Activated naive CD8-positive, alpha-beta T cell treated with anti-CD3 and anti-CD28 coated beads for 36 hours (primary cell): ENCODE measurements at regions not wholly inside any gene's neighbourhood (a gene's known extent, or its start where the extent isn't known, plus 50 kb on each side); places are given as distances from the start of the nearest gene placed in this dataset.

Experiments
- DNase-seq: peaks from one replicate; pipeline ENCODE4 v3.0.0; 2021
- H3K27ac Mint-ChIP-seq: one replicate; pipeline ENCODE4 v1.8.0; 2022; ENCODE audit warnings: mild to moderate bottlenecking, moderate library complexity, mixed read lengths
- H3K27me3 Mint-ChIP-seq: one replicate; pipeline ENCODE4 v1.8.0; 2022; ENCODE audit warnings: mild to moderate bottlenecking, mixed read lengths
- H3K36me3 Mint-ChIP-seq: one replicate; pipeline ENCODE4 v1.8.0; 2021; ENCODE audit warnings: mild to moderate bottlenecking, mixed read lengths
- H3K4me1 Mint-ChIP-seq: one replicate; pipeline ENCODE4 v1.8.0; 2021; ENCODE audit warnings: mixed read lengths
- H3K4me3 Mint-ChIP-seq: one replicate; pipeline ENCODE4 v1.8.0; 2022; ENCODE audit warnings: mild to moderate bottlenecking, moderate library complexity, mixed read lengths
- H3K9me3 Mint-ChIP-seq: one replicate; pipeline ENCODE4 v1.8.0; 2022; ENCODE audit warnings: mixed read lengths

GRCh38 chr21:19781881-19782652 lies 1216.1 kb upstream of the NCAM2 start:
- no peak for DNase-seq
- Mint-ChIP-seq H3K27ac (no peak overlapping the region), H3K4me1 (no peaks in the 10 kb centered on the region), H3K36me3 (no peaks in the 10 kb centered on the region), H3K27me3 (no peaks in the 10 kb centered on the region), H3K4me3 (no peak overlapping the region), H3K9me3 (peaks cover 19% of the 10 kb centered on the region)

GRCh38 chr21:19785941-19786340 lies 1212.3 kb upstream of the NCAM2 start:
- H3K9me3 Mint-ChIP-seq, result peaks cover 6% of the 10 kb centered on the region
- H3K27ac Mint-ChIP-seq, result no peak overlapping the region
- H3K4me3 Mint-ChIP-seq, result no peak overlapping the region
- DNase-seq, result no peak
- no peaks in the 10 kb centered on the region for H3K4me1 Mint-ChIP-seq
- H3K36me3 Mint-ChIP-seq, result no peaks in the 10 kb centered on the region
- H3K27me3 Mint-ChIP-seq, result no peaks in the 10 kb centered on the region

GRCh38 chr21:19792004-19792403 lies 1206.2 kb upstream of the NCAM2 start:
- Mint-ChIP-seq H3K36me3 (no peaks in the 10 kb centered on the region), H3K27me3 (no peaks in the 10 kb centered on the region), H3K9me3 (peaks cover 5% of the 10 kb centered on the region), H3K27ac (no peak overlapping the region), H3K4me3 (no peak overlapping the region), H3K4me1 (no peaks in the 10 kb centered on the region)
- no peak for DNase-seq

- Mint-ChIP-seq H3K9me3 (no peaks in the 10 kb centered on the region), H3K27ac (no peak overlapping the region)
Observed at GRCh38 chr21:19807201-19807600, 1191.0 kb upstream of the NCAM2 start.

GRCh38 chr21:19810779-19811178 lies 1187.4 kb upstream of the NCAM2 start:
- Mint-ChIP-seq H3K4me1 (no peaks in the 10 kb centered on the region), H3K27ac (no peak overlapping the region), H3K9me3 (peaks cover 4% of the 10 kb centered on the region), H3K36me3 (no peaks in the 10 kb centered on the region), H3K4me3 (no peak overlapping the region), H3K27me3 (no peaks in the 10 kb centered on the region)
- no peak for DNase-seq

More at GRCh38 chr21:19807201-19807600, 1191.0 kb upstream of the NCAM2 start:
- no peaks in the 10 kb centered on the region for H3K36me3 Mint-ChIP-seq
- H3K4me3 Mint-ChIP-seq, result no peak overlapping the region
- no peaks in the 10 kb centered on the region for H3K27me3 Mint-ChIP-seq
- no peaks in the 10 kb centered on the region for H3K4me1 Mint-ChIP-seq
- DNase-seq, result no peak

- no peak overlapping the region for H3K4me3 Mint-ChIP-seq
- H3K27me3 Mint-ChIP-seq, result no peaks in the 10 kb centered on the region
- peaks cover 2% of the 10 kb centered on the region for H3K9me3 Mint-ChIP-seq
- no peak overlapping the region for H3K27ac Mint-ChIP-seq
- no peaks in the 10 kb centered on the region for H3K36me3 Mint-ChIP-seq
- no peaks in the 10 kb centered on the region for H3K4me1 Mint-ChIP-seq
- DNase-seq, result no peak
Observed at GRCh38 chr21:19830446-19830845, 1167.8 kb upstream of the NCAM2 start.

GRCh38 chr21:19832551-19832950 lies 1165.7 kb upstream of the NCAM2 start:
- Mint-ChIP-seq H3K4me3 (no peak overlapping the region), H3K4me1 (no peaks in the 10 kb centered on the region), H3K27ac (no peak overlapping the region), H3K9me3 (no peaks in the 10 kb centered on the region), H3K36me3 (no peaks in the 10 kb centered on the region), H3K27me3 (no peaks in the 10 kb centered on the region)
- no peak for DNase-seq

- Mint-ChIP-seq H3K36me3 (no peaks in the 10 kb centered on the region), H3K27ac (no peak overlapping the region), H3K4me3 (no peak overlapping the region), H3K4me1 (no peaks in the 10 kb centered on the region), H3K9me3 (peaks cover under 1% of the 10 kb centered on the region), H3K27me3 (no peaks in the 10 kb centered on the region)
- DNase-seq, result no peak
Observed at GRCh38 chr21:19833082-19833481, 1165.1 kb upstream of the NCAM2 start.

- no peaks in the 10 kb centered on the region for H3K27me3 Mint-ChIP-seq
- no peak for DNase-seq
- H3K9me3 Mint-ChIP-seq, result peaks cover 5% of the 10 kb centered on the region
- no peak overlapping the region for H3K27ac Mint-ChIP-seq
- no peaks in the 10 kb centered on the region for H3K4me1 Mint-ChIP-seq
- H3K4me3 Mint-ChIP-seq, result no peak overlapping the region
- no peaks in the 10 kb centered on the region for H3K36me3 Mint-ChIP-seq
Observed at GRCh38 chr21:19842601-19843000, 1155.6 kb upstream of the NCAM2 start.

GRCh38 chr21:19844334-19844733 lies 1153.9 kb upstream of the NCAM2 start:
- Mint-ChIP-seq H3K27me3 (no peaks in the 10 kb centered on the region), H3K27ac (no peak overlapping the region), H3K4me3 (no peak overlapping the region), H3K9me3 (peaks cover 1% of the 10 kb centered on the region), H3K4me1 (no peaks in the 10 kb centered on the region), H3K36me3 (no peaks in the 10 kb centered on the region)
- no peak for DNase-seq

- Mint-ChIP-seq H3K36me3 (no peaks in the 10 kb centered on the region), H3K4me3 (no peak overlapping the region), H3K27me3 (no peaks in the 10 kb centered on the region), H3K4me1 (no peaks in the 10 kb centered on the region), H3K27ac (no peak overlapping the region), H3K9me3 (peaks cover 1% of the 10 kb centered on the region)
- DNase-seq, result no peak
Observed at GRCh38 chr21:19850157-19850556, 1148.1 kb upstream of the NCAM2 start.

GRCh38 chr21:19853061-19853460 lies 1145.1 kb upstream of the NCAM2 start:
- Mint-ChIP-seq H3K4me1 (no peaks in the 10 kb centered on the region), H3K4me3 (no peak overlapping the region), H3K27me3 (no peaks in the 10 kb centered on the region), H3K9me3 (peaks cover 1% of the 10 kb centered on the region), H3K27ac (no peak overlapping the region), H3K36me3 (no peaks in the 10 kb centered on the region)
- DNase-seq, result no peak

GRCh38 chr21:19853709-19854575 lies 1144.3 kb upstream of the NCAM2 start:
- Mint-ChIP-seq H3K27me3 (no peaks in the 10 kb centered on the region), H3K36me3 (no peaks in the 10 kb centered on the region), H3K4me1 (no peaks in the 10 kb centered on the region), H3K27ac (no peak overlapping the region), H3K4me3 (no peak overlapping the region), H3K9me3 (peaks cover 1% of the 10 kb centered on the region)
- DNase-seq, result no peak

- no peaks in the 10 kb centered on the region for H3K27me3 Mint-ChIP-seq
- H3K27ac Mint-ChIP-seq, result no peak overlapping the region
- no peaks in the 10 kb centered on the region for H3K4me1 Mint-ChIP-seq
- H3K9me3 Mint-ChIP-seq, result peaks cover 1% of the 10 kb centered on the region
- H3K36me3 Mint-ChIP-seq, result no peaks in the 10 kb centered on the region
- no peak overlapping the region for H3K4me3 Mint-ChIP-seq
- no peak for DNase-seq
Observed at GRCh38 chr21:19855522-19855921, 1142.7 kb upstream of the NCAM2 start.

- H3K9me3 Mint-ChIP-seq, result peaks cover 2% of the 10 kb centered on the region
- H3K4me1 Mint-ChIP-seq, result no peaks in the 10 kb centered on the region
Observed at GRCh38 chr21:19864476-19864875, 1133.7 kb upstream of the NCAM2 start.

More at GRCh38 chr21:19864476-19864875, 1133.7 kb upstream of the NCAM2 start:
- Mint-ChIP-seq H3K36me3 (no peaks in the 10 kb centered on the region), H3K4me3 (no peak overlapping the region), H3K27ac (no peak overlapping the region), H3K27me3 (no peaks in the 10 kb centered on the region)
- no peak for DNase-seq
